GM18519 (cell line): ENCODE measurements at regions not wholly inside any gene's neighbourhood (a gene's known extent, or its start where the extent isn't known, plus 50 kb on each side); places are given as distances from the start of the nearest gene placed in this dataset.

Experiments used
- ATAC-seq: cut with Tn5 transposase; IDR thresholded peaks from one replicate; pipeline ENCODE4 v1.9.1; 2021; ENCODE audit warnings: mild to moderate bottlenecking, moderate library complexity; ENCODE audit not compliant: unreplicated experiment, low FRiP score

GRCh38 chr9:13778631-13779030 lies 499.1 kb upstream of the MPDZ start:
- ATAC-seq = no peak

GRCh38 chr9:13770956-13771355 lies 491.5 kb upstream of the MPDZ start:
- no peak for ATAC-seq

DNA sequence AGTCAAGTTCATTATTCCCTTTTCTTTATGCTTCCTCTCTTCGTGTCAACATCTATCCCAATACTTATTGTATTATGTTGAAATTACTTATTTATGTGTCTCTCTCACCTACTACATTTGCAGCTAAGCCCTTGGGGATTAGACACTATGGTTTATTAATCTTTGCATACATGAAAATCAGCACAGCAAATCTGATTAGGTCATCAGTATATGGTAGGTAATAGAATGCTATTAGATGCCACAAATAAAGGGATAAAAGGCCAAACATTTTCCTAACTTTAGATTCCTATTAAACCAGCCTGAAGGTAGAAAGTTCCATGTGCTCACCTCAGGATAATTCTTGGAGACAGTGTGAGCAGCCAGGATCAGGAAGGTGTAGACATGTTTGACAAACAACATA lies 490.1 kb upstream of the MPDZ start:
- no peak for ATAC-seq

DNA sequence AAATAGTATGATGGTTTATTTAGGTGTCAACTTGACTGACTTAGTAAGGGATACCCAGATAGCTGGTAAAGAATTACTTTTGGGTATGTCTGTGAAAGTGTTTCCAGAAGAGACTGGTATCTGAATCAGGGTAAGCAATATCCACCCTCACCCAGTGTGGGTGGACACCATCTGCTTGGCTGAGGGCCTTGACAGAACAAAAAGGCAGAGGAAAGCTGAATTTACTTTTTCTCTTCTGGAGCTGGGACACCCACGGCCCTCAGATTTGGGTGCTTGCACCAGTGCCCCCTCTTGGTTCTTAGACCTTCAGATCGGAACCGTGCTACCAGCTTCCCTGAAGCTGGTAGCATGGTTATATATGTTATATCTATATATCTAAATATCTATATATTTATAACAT lies 489.5 kb upstream of the MPDZ start:
- ATAC-seq = no peak

DNA sequence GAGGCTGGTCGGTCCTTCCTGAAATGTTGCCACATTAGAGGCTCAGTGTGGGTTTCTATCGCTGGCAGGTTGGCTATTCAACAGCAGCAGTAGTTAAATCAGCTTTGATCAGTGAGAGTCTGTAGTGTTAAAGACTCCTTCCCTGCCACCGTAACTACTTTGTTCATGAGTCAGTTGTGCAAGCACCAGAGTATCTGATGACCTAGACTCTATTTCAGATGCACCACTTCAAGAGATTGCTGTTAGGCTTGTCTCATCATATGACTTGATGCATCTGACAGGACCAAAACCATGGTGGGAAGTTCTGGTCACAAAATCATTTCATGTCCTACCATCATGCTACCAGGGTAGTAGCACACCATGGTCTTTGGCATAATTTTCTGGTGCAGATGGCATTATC lies 482.7 kb upstream of the MPDZ start:
- ATAC-seq = no peak

DNA sequence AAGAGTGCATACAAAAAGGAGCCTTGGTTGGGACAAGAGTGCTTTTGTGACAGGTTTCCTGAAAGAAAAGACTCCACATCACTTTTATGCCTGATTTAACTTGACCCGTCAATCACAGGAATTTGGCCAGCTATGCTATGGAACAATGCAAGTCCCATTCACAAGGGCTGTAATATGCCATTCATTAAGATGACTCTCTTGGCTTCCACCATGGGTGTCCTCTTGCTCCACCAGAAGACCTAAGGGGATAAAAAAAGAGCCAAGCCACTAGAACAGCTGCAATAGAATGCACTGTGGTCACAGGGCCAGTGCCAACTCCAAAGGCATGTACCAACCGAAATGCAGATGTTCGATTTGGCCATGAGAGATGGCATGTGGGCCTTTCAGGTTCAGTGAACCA lies 480.1 kb upstream of the MPDZ start:
- no peak for ATAC-seq

DNA sequence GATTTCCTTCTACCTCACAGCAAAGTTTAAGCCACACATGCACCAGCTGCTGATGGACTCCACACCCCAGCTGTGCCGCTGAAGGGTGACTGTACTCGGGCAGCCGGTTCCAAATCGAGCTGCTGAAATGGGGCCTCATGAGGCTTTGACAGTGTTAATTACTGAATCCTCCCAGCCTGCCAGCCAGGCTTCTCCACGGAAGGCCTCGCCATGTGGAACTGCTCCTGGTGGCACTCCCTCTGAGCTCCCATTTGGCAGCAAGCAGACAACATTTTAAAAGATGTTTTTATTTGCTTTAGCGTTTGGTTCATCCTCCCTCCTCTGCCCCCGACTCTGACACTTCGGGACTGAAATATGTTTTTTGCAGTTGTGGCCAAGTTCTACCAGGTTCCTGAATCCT lies 479.4 kb upstream of the MPDZ start:
- no peak for ATAC-seq

- no peak for ATAC-seq
Observed at GRCh38 chr9:13756943-13757342, 477.5 kb upstream of the MPDZ start.

DNA sequence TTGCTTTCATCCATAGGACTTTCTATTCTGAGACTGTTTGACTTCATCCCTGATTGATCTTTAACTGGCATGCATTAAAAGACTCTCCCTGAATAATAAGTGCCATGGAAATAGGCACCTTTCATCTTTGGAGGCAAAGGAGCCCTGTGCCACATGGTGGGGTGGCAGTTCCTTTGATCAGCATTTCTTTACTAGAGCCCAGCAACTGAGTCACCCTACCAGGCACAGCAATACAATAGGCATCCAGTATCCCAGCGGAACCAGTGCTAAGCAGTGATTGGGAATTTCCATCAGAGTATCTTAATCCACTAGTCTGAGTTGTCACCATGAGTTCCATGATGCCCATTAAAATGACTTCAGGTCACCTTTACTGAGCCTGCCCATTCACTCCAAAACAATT lies 476.1 kb upstream of the MPDZ start:
- ATAC-seq = no peak

GRCh38 chr9:13750639-13751038 lies 471.1 kb upstream of the MPDZ start:
- no peak for ATAC-seq

- ATAC-seq = no peak
Observed at GRCh38 chr9:13750061-13750460, 470.6 kb upstream of the MPDZ start.

DNA sequence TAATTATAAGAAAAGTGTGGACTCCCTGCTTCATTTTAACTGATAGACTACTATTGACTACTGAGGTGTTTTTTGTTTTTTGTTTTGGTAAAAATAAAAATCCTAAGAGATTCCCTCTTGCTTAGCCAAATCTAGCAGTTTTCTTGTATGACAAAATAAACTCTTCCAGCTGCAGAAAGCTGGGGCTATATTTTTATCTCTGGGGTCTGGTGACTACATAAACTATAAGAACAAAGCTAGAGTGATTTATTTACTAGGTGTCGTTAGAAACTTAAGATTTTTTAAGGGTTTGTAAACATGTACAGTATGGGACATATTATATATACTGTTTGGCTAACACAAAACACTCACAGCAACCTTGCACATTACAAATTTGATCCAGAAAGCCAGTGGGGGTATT lies 467.4 kb upstream of the MPDZ start:
- ATAC-seq = no peak

- no peak for ATAC-seq
Observed at GRCh38 chr9:13744261-13744901, 464.9 kb upstream of the MPDZ start.

DNA sequence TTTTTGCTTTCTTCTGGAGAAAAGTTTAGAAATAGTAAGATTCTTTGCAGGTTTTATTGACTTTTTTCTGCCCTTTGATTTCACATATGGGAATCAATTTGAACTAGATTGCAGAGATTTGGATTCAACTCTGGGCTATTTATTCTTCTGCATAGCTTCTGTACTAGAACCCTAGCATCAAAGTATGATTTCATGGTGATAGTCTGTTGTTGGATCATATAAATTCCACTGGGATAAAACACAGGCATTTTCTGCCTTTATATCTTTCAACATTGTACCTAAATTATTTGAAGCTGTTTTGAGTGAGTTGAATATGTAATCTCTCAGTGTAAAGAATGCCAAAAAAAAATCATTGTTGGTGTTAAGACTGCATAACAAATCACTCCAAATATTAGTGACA lies 458.4 kb upstream of the MPDZ start:
- no peak for ATAC-seq

GRCh38 chr9:13735181-13735580 lies 455.7 kb upstream of the MPDZ start:
- ATAC-seq = no peak

DNA sequence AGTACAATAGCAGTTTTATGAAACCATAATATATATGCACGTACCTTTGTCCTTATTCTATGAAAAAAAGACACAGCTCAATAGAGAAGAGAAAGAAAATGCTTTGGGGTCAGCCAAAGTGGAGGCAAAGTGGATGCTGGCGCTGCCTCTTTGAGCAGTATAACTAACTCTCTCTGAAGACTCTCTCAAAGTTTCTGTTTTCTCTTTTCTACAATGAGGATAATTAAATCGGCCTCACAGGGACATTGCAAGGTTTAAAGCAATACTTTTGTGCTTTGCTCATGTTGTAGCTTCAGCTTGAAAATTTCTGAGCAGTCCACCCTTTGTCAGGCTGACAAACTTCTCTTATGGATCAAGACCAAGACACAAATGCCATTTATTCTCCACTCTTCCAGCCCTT lies 455.1 kb upstream of the MPDZ start:
- ATAC-seq = no peak

GRCh38 chr9:13732290-13732689 lies 452.8 kb upstream of the MPDZ start:
- ATAC-seq = no peak

GRCh38 chr9:13731637-13732036 lies 452.1 kb upstream of the MPDZ start:
- no peak for ATAC-seq

DNA sequence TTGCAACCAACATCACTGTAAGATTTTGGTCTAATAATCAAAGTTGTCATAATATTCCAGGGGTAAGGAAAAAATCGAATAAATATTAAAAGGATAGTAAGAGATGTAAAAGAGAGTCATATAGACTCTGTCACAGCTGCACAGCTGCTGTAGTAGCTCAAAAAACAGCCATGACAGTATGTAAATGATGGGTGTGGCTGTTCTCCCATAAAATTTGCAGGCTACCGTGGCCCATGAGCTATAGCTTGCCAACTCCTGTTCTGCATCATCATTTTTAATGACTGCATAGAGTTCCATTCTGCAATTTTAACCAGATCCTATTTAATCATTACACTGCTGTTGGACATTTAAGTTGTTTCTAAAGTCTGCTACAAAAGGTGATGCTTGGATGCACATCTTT lies 450.5 kb upstream of the MPDZ start:
- no peak for ATAC-seq

DNA sequence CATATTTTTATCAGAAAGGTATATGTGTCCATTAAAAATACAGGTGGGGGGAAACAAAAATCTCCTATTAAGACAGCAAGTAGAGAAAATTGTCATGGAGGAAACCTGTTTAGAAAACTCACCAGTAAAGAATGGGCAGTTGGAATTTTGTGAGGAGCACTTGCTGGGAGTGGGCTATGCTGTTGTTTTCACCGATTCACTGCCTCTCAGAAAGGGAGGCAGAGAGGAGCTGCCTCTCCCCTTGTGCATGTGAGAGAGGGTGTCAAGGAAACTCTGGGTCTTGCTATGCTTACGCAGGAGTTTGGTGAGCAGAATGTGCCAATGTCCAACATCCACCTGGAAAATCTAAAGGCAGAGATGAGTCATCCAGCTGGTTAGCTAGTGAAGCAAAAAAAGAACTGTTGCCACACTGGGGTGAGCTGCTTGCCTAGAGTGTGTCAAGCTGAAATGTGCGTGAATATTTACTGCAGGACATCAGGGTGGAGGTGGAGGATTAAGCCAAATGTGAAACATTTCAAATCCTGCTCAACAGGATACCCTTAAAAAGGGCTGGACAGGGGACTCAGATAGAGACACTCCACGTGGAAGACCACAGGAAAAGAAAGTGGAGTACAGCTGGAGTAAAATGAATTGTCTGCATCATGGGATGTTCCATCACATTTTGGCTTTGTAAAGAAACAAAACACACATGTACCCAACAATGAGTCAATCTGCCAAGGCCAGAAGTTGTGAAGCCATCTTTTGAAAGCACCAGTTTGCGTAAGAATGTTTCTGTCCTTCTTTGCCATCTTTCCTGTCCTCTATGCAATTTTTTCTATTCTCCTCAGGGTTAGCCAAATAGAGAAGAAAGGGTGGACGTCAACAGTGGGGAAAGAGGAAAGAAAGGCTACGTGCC lies 449.7 kb upstream of the MPDZ start:
- ATAC-seq = no peak

DNA sequence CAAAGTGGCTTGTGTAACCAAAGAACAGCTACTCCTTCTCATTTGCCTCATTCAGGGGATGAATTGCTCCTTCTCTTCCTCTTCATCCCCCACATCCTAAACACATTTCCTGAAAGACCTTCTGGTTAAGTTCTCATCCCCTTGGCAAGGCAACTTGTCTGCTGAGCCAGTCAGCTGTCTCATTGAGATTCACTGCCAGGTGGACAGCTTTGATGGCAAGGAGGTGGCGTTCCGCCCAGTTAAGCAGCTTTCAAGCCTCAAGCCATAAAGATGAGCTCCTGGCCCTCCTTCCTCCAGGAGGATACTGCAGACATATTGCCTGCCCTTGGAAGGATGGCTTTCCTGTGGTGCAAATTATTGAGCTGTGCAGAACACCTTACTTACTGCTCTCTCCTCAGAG lies 448.6 kb upstream of the MPDZ start:
- ATAC-seq = no peak

DNA sequence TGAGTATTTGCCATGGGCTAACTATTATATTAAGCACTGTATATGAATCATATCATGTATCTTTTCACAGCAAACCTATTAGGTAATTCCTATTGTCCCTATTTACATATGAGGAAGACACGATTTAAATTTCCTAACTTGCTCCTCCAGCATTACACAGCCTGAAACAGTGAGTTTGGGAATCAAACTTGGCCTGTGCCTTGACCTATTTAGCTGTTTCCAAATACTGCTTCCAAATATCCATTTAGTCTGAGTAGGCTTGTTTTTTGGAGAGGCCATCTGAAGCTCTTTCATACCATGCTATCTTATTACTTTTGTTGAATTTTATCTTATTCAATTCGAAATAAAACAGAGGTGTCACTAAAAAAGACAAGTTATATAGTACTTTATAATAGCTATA lies 447.3 kb upstream of the MPDZ start:
- no peak for ATAC-seq
